Esophagus squamous epithelium (tissue), 5 donors: ENCODE measurements at regions not wholly inside any gene's neighbourhood (a gene's known extent, or its start where the extent isn't known, plus 50 kb on each side); places are given as distances from the start of the nearest gene placed in this dataset.

Experiments used
- DNase-seq: peaks from one replicate; lab custom pipeline; 2025; lab: John Stamatoyannopoulos, UW
- H3K27ac ChIP-seq, 4 donors: fragments of 200-600 bp; sonication (generic); one replicate each; pipeline ENCODE4 v1.5.1; 2016 to 2019; ENCODE audit warnings: mild to moderate bottlenecking in 1 of 4
- H3K27me3 ChIP-seq, 4 donors: fragments of 200-600 bp; sonication (generic); 1 replicate in 3 of 4; 2 replicates in 1 of 4; pipeline versions ENCODE4 v1.5.1 to v1.6.0; 2017 to 2021; ENCODE audit warnings: antibody characterized with exemption in 1 of 4
- H3K36me3 ChIP-seq, 3 donors: fragments of 200-600 bp; sonication (generic); one replicate each; pipeline ENCODE4 v1.5.1; 2016 to 2019
- H3K4me1 ChIP-seq, 3 donors: fragments of 200-600 bp; sonication (generic); one replicate each; pipeline ENCODE4 v1.5.1; 2017 to 2019
- H3K4me3 ChIP-seq, 4 donors: fragments of 200-600 bp; sonication (generic); 1 replicate in 3 of 4; 2 replicates in 1 of 4; pipeline ENCODE4 v1.5.1; 2016 to 2019; ENCODE audit warnings: mild to moderate bottlenecking in 2 of 4, moderate library complexity in 1 of 4
- H3K9me3 ChIP-seq, 3 donors: fragments of 200-600 bp; sonication (generic); one replicate each; pipeline ENCODE4 v1.5.1; 2016 to 2019
- CTCF ChIP-seq, 6 experiments: fragments of 450-650 bp in 4 of 6; fragments of 200-600 bp in 2 of 6; sonication (generic) in 2 of 6; IDR thresholded peaks; one replicate each; pipeline ENCODE4 v1.5.1; 2016 to 2019; ENCODE audit warnings: antibody characterized with exemption in 6 of 6, mild to moderate bottlenecking in 4 of 6, moderate library complexity in 4 of 6
- POLR2A ChIP-seq, 4 donors: fragments of 450-650 bp; IDR thresholded peaks; one replicate each; pipeline ENCODE4 v1.6.1; 2017; ENCODE audit warnings: antibody characterized with exemption in 4 of 4, mild to moderate bottlenecking in 4 of 4, moderate library complexity in 3 of 4
- WGBS, 2 donors: methylation state at CpG; one replicate each; pipeline ENCODE4 v1.1.5; 2018; 5-methylcytosine and 5-hydroxymethylcytosine counted together
- intact Hi-C: fragments of 100-400 bp; cut with DNase I; formaldehyde crosslinking; loops from one replicate; pipeline ENCODE4 v1.15.0; 2022
- donor health status: DM: yes; HTN: yes; CAD: no.

GRCh38 chr1:201665036-201665435, 126.1 kb downstream of the NAV1 start:
- no peak overlapping the region for H3K27ac ChIP-seq
- TF ChIP-seq CTCF (IDR thresholded peaks at IDR 0.05) (no peak), POLR2A (IDR thresholded peaks at IDR 0.05) (no peak)
- DNase-seq = no peak
- no peaks in the 10 kb centered on the region for H3K4me1 ChIP-seq
- no peaks in the 10 kb centered on the region for H3K36me3 ChIP-seq
- no peaks in the 10 kb centered on the region for H3K27me3 ChIP-seq
- no peak overlapping the region for H3K4me3 ChIP-seq
- no peaks in the 10 kb centered on the region for H3K9me3 ChIP-seq
- intact Hi-C loops = no loop called here
- 83 to 87% methylated on average over 7 to 8 of the region's 8 CpGs for WGBS, 2 donors

GRCh38 chr1:201666102-201666501, 127.2 kb downstream of the NAV1 start:
- DNase-seq = no peak
- H3K27ac ChIP-seq = no peak overlapping the region
- TF ChIP-seq CTCF (IDR thresholded peaks at IDR 0.05) (no peak), POLR2A (IDR thresholded peaks at IDR 0.05) (no peak)
- no peaks in the 10 kb centered on the region for H3K27me3 ChIP-seq
- H3K36me3 ChIP-seq = no peaks in the 10 kb centered on the region
- H3K4me1 ChIP-seq = no peaks in the 10 kb centered on the region
- intact Hi-C loops = no loop called here
- H3K9me3 ChIP-seq = no peaks in the 10 kb centered on the region
- 88 to 94% methylated on average over 5 of the region's 5 CpGs for WGBS, 2 donors
- H3K4me3 ChIP-seq = no peak overlapping the region

GRCh38 chr1:201666645-201667044, 127.7 kb downstream of the NAV1 start:
- no peak overlapping the region for H3K4me3 ChIP-seq
- no peaks in the 10 kb centered on the region for H3K36me3 ChIP-seq
- TF ChIP-seq CTCF (IDR thresholded peaks at IDR 0.05) = no peak
- TF ChIP-seq POLR2A (IDR thresholded peaks at IDR 0.05) = no peak
- intact Hi-C loops = no loop called here
- H3K9me3 ChIP-seq = no peaks in the 10 kb centered on the region
- 56 to 80% methylated on average over 3 to 5 of the region's 5 CpGs for WGBS, 2 donors
- no peak overlapping the region for H3K27ac ChIP-seq
- DNase-seq = no peak
- no peaks in the 10 kb centered on the region for H3K27me3 ChIP-seq
- no peaks in the 10 kb centered on the region for H3K4me1 ChIP-seq

GRCh38 chr1:201667479-201667878, 128.6 kb downstream of the NAV1 start:
- WGBS, 2 donors = 90 to 93% methylated on average over 3 to 5 of the region's 5 CpGs
- intact Hi-C loops = no loop called here
- Histone ChIP-seq H3K27me3 (no peaks in the 10 kb centered on the region), H3K4me3 (no peak overlapping the region), H3K27ac (no peak overlapping the region), H3K36me3 (no peaks in the 10 kb centered on the region), H3K4me1 (no peaks in the 10 kb centered on the region), H3K9me3 (no peaks in the 10 kb centered on the region)
- TF ChIP-seq CTCF (IDR thresholded peaks at IDR 0.05) (no peak), POLR2A (IDR thresholded peaks at IDR 0.05) (no peak)
- no peak for DNase-seq

- H3K27ac ChIP-seq = no peak overlapping the region
- no peak for TF ChIP-seq CTCF (IDR thresholded peaks at IDR 0.05)
- no peak for TF ChIP-seq POLR2A (IDR thresholded peaks at IDR 0.05)
- intact Hi-C loops = no loop called here
- DNase-seq = no peak
- no peaks in the 10 kb centered on the region for H3K9me3 ChIP-seq
- H3K36me3 ChIP-seq = no peaks in the 10 kb centered on the region
- no peak overlapping the region for H3K4me3 ChIP-seq
- peaks cover 0 to 9% (median under 1%) of the 10 kb centered on the region in 3 donors for H3K4me1 ChIP-seq
- WGBS, 2 donors = 81 to 88% methylated on average over 1 of the region's 1 CpG
- no peaks in the 10 kb centered on the region for H3K27me3 ChIP-seq
These were observed 131.6 kb downstream of the NAV1 start for GRCh38 chr1:201670517-201670916.
